ENCODE measurements at regions not wholly inside any gene's neighbourhood (a gene's known extent, or its start where the extent isn't known, plus 50 kb on each side); places are given as distances from the start of the nearest gene placed in this dataset.
A peak's percentile ranks its signal among the peaks of the same experiment; 100 is the strongest.

DNA sequence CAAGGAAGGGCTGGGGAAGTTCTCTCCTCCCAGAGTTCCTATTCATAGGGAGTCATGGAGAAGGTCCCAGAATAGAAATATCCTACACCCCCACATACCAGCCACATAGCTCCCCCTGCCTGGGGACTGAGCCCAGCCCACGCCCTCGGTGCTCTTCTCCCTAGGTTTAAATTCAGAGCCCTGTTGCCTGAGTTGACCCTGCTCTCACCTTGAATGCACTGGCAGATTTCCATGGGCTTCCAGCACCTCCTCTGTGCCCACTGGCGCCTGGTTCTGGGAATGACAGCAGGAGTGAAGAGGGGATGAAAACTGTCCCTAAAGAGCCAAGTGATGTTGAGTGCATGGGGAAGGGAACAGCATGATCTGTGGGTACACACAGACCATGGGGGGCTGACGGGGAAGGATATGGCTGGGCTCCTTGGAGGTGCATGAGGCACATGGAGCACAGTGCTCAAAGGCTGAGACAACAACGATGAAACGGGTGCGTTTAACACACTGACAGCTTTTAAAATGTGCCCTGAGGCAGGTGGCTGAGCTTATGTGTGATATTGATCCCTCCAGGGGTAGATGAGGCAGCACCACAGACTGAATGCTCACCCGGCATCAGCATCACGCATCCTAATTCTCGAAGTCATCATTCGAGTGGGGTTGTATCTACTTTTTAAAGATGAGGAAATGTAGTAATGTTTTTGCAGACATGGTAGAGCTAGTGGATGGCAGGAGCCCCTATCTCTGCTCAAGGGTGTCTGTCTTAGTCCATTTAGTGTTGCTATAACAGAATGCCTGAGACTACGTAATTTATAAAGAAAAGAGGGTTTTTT, 53.7 kb upstream of the IGFBP3 start:
- peaks cover 9% of the 10 kb centered on the region for H3K9me3 Mint-ChIP-seq
- ChIA-PET CTCF (no interaction called here), POLR2A (no interaction called here)
- no peak overlapping the region for H3K4me3 Mint-ChIP-seq
- no peak for DNase-seq (ENCODE audit: low spot score)
- H3K36me3 Mint-ChIP-seq, result no peaks in the 10 kb centered on the region
- ATAC-seq, result no peak
- no peak overlapping the region for H3K27ac Mint-ChIP-seq
- TF ChIP-seq, protein P1, sequence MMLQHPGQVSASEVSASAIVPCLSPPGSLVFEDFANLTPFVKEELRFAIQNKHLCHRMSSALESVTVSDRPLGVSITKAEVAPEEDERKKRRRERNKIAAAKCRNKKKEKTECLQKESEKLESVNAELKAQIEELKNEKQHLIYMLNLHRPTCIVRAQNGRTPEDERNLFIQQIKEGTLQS (CRISPR knock-in tag; conservative IDR thresholded peaks at IDR 0.05), result no peak
- TF ChIP-seq, protein P2, sequence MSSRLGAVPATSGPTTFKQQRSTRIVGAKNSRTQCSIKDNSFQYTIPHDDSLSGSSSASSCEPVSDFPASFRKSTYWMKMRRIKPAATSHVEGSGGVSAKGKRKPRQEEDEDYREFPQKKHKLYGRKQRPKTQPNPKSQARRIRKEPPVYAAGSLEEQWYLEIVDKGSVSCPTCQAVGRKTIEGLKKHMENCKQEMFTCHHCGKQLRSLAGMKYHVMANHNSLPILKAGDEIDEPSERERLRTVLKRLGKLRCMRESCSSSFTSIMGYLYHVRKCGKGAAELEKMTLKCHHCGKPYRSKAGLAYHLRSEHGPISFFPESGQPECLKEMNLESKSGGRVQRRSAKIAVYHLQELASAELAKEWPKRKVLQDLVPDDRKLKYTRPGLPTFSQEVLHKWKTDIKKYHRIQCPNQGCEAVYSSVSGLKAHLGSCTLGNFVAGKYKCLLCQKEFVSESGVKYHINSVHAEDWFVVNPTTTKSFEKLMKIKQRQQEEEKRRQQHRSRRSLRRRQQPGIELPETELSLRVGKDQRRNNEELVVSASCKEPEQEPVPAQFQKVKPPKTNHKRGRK (CRISPR knock-in tag; IDR thresholded peaks at IDR 0.05; ENCODE audit: borderline replicate concordance), result no peak
- no peak for TF ChIP-seq RELA (CRISPR knock-in tag; IDR thresholded peaks at IDR 0.05; ENCODE audit: borderline replicate concordance)
- no peak for TF ChIP-seq FOXK1 (CRISPR knock-in tag; IDR thresholded peaks at IDR 0.05)
- TF ChIP-seq ZNF219 (CRISPR knock-in tag; IDR thresholded peaks at IDR 0.05; ENCODE audit: borderline replicate concordance), result no peak
- no peak for TF ChIP-seq PRRX2 (CRISPR knock-in tag; IDR thresholded peaks at IDR 0.05)
- H3K4me1 Mint-ChIP-seq, result peaks cover 23% of the 10 kb centered on the region
- H3K27me3 Mint-ChIP-seq (ENCODE audit: low read depth), result no peaks in the 10 kb centered on the region

DNA sequence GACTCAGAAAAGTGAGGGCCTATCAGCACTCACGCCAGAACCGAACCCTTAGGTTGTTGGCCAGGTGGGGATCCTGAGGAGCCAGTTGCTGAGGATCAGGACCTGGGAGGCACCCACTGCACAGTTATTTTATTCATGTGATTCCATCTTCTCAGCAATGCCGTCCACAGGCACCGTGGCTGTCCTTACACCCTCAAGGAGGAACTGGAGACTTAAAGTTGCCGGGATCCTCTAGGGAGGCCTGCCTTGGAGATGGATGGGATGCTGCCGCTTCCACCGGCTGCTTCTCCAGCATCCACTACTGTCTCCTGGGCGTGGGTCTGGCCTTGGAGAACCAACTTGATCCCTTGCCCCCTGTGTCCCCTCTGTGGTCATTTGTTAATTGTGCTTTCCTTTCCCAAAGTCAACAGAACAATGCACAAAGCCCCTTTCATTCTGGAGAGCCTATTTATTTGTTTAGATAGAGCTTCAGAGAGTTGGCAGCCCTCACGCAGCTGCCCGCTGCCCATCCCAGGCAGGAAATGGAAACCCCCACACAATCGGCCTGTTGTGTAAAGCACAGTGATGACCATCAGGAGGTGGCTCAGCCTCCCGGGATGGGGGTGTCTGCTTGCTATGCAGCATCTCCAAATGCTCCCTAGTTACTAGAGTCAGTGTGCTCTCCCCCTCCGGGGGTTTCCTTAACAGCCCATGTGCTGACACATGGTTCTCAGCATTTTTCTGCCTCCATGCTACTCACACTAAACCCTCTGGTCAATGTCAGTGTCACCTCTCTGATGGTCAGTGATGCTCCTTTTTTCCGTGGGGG, 52.9 kb upstream of the IGFBP3 start:
- Mint-ChIP-seq H3K4me3 (no peak overlapping the region), H3K27ac (no peak overlapping the region)
- CTCF ChIA-PET, result no interaction called here

DNA sequence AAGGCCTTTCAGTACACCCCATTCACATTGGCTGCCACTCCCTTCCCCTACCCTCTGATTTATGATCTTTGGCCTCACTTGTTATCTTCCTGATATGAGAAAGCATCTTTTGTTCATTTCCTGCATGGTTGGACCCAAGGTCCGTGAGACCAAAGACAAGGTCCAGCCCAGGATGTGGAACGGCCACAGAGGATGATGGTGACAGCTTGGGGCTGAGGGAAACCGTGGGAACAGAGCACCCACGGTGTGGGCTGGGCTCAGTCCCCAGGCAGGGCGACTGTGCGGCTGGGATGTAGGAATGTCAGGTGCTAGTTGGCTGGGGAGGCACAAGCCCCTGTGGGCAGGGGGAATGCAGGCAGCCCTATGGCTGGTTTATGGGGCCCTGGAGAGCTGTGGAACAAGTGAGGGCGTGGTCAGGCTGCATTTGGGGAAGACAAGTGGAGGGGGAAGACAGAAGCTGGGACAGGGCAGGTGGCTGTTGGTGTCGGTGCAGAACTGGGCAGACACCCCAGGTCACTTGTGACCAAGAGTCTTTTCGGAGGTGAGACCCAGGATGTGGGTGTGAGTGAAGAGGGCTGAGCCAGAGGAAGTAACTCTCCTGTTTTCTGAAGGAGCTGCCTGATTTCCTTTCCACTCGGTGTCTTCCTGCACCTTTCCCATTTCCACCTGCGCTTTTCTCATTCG, 51.7 kb upstream of the IGFBP3 start:
- POLR2A ChIA-PET, result no interaction called here

More for the DNA sequence above, 52.9 kb upstream of the IGFBP3 start:
- H3K27me3 Mint-ChIP-seq (ENCODE audit: low read depth), result no peaks in the 10 kb centered on the region
- no peak for DNase-seq (ENCODE audit: low spot score)
- H3K4me1 Mint-ChIP-seq, result peaks cover 18% of the 10 kb centered on the region
- POLR2A ChIA-PET, result no interaction called here
- H3K36me3 Mint-ChIP-seq, result no peaks in the 10 kb centered on the region
- no peak for ATAC-seq
- H3K9me3 Mint-ChIP-seq, result peaks cover under 1% of the 10 kb centered on the region; the same call in 1 of the 2 replicates
- TF ChIP-seq, protein P3, sequence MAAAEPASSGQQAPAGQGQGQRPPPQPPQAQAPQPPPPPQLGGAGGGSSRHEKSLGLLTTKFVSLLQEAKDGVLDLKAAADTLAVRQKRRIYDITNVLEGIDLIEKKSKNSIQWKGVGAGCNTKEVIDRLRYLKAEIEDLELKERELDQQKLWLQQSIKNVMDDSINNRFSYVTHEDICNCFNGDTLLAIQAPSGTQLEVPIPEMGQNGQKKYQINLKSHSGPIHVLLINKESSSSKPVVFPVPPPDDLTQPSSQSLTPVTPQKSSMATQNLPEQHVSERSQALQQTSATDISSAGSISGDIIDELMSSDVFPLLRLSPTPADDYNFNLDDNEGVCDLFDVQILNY (CRISPR knock-in tag; IDR thresholded peaks at IDR 0.05), result no peak
- TF ChIP-seq EMX1 (CRISPR knock-in tag; IDR thresholded peaks at IDR 0.05), result no peak
- TF ChIP-seq PRRX2 (CRISPR knock-in tag; IDR thresholded peaks at IDR 0.05), result no peak
- peak; percentile 51; the same call in 1 of the 2 replicates for TF ChIP-seq GABPB1 (CRISPR knock-in tag; IDR thresholded peaks at IDR 0.05)
- TF ChIP-seq, protein P4, sequence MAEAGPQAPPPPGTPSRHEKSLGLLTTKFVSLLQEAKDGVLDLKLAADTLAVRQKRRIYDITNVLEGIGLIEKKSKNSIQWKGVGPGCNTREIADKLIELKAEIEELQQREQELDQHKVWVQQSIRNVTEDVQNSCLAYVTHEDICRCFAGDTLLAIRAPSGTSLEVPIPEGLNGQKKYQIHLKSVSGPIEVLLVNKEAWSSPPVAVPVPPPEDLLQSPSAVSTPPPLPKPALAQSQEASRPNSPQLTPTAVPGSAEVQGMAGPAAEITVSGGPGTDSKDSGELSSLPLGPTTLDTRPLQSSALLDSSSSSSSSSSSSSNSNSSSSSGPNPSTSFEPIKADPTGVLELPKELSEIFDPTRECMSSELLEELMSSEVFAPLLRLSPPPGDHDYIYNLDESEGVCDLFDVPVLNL (CRISPR knock-in tag; IDR thresholded peaks at IDR 0.05; ENCODE audit: borderline replicate concordance, low read depth), result no peak
- TF ChIP-seq ELF4 (CRISPR knock-in tag; IDR thresholded peaks at IDR 0.05; ENCODE audit: low read depth), result no peak
- no peak for TF ChIP-seq ZNF138 (CRISPR knock-in tag; conservative IDR thresholded peaks at IDR 0.05)
- TF ChIP-seq ZNF416 (CRISPR knock-in tag; IDR thresholded peaks at IDR 0.05), result no peak

More for the DNA sequence above, 51.7 kb upstream of the IGFBP3 start:
- Mint-ChIP-seq H3K4me1 (peaks cover 7% of the 10 kb centered on the region), H3K4me3 (no peak overlapping the region), H3K27me3 (ENCODE audit: low read depth) (no peaks in the 10 kb centered on the region), H3K36me3 (no peaks in the 10 kb centered on the region), H3K9me3 (no peaks in the 10 kb centered on the region), H3K27ac (no peak overlapping the region; the same call in 1 of the 2 replicates)
- TF ChIP-seq EMX1 (CRISPR knock-in tag; IDR thresholded peaks at IDR 0.05), result no peak
- no peak for TF ChIP-seq SOX15 (CRISPR knock-in tag; IDR thresholded peaks at IDR 0.05)
- no peak for TF ChIP-seq HMGA2 (CRISPR knock-in tag; IDR thresholded peaks at IDR 0.05)
- TF ChIP-seq ZNF263 (CRISPR knock-in tag; IDR thresholded peaks at IDR 0.05; ENCODE audit: low read depth), result no peak
- TF ChIP-seq, protein P5, sequence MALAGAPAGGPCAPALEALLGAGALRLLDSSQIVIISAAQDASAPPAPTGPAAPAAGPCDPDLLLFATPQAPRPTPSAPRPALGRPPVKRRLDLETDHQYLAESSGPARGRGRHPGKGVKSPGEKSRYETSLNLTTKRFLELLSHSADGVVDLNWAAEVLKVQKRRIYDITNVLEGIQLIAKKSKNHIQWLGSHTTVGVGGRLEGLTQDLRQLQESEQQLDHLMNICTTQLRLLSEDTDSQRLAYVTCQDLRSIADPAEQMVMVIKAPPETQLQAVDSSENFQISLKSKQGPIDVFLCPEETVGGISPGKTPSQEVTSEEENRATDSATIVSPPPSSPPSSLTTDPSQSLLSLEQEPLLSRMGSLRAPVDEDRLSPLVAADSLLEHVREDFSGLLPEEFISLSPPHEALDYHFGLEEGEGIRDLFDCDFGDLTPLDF (CRISPR knock-in tag; IDR thresholded peaks at IDR 0.05), result no peak
- TF ChIP-seq, protein P6, sequence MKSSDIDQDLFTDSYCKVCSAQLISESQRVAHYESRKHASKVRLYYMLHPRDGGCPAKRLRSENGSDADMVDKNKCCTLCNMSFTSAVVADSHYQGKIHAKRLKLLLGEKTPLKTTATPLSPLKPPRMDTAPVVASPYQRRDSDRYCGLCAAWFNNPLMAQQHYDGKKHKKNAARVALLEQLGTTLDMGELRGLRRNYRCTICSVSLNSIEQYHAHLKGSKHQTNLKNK (CRISPR knock-in tag; IDR thresholded peaks at IDR 0.05), result no peak
- TF ChIP-seq, protein P7, sequence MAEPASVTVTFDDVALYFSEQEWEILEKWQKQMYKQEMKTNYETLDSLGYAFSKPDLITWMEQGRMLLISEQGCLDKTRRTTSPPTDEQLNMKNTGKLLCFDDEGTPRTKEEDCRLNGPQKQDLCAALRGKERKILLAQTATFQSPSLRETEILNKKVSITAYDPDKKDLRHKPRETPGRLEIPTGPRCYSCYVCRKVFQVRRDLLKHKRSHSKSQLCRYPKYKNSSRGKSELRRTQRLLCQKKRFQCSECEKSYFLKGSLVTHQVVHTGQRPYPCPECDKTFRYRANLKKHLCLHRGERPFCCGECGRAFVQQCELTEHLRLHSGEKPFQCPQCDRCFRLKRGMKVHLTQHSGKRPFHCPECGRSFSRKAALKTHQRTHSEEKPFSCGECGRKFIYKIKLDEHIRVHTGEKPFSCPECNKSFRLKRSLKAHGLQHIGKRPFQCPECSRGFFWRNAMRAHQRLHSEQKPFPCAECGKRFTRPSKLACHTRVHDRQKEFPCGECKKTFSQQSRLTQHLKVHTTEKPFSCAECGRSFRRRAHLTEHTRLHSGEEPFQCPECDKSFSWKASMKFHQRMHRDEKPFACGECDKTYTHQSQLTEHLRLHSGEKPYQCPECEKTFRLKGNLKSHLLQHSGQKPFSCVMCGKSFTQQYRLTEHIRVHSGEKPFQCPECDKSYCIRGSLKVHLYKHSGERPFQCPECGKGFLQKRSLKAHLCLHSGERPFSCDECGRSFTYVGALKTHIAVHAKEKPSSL (CRISPR knock-in tag; conservative IDR thresholded peaks at IDR 0.05), result no peak
- TF ChIP-seq, protein P8, sequence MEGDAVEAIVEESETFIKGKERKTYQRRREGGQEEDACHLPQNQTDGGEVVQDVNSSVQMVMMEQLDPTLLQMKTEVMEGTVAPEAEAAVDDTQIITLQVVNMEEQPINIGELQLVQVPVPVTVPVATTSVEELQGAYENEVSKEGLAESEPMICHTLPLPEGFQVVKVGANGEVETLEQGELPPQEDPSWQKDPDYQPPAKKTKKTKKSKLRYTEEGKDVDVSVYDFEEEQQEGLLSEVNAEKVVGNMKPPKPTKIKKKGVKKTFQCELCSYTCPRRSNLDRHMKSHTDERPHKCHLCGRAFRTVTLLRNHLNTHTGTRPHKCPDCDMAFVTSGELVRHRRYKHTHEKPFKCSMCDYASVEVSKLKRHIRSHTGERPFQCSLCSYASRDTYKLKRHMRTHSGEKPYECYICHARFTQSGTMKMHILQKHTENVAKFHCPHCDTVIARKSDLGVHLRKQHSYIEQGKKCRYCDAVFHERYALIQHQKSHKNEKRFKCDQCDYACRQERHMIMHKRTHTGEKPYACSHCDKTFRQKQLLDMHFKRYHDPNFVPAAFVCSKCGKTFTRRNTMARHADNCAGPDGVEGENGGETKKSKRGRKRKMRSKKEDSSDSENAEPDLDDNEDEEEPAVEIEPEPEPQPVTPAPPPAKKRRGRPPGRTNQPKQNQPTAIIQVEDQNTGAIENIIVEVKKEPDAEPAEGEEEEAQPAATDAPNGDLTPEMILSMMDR (IDR thresholded peaks at IDR 0.05), result no peak
- no peak for TF ChIP-seq ZNF121 (CRISPR knock-in tag; IDR thresholded peaks at IDR 0.05)
- CTCF ChIA-PET, result no interaction called here
- DNase-seq (ENCODE audit: low spot score) (no peak), ATAC-seq (no peak)
